OCI-LY3 (cell line): ENCODE measurements at regions not wholly inside any gene's neighbourhood (a gene's known extent, or its start where the extent isn't known, plus 50 kb on each side); places are given as distances from the start of the nearest gene placed in this dataset.

Source experiments
- EZH2phosphoT487 ChIP-seq: fragments of 200-600 bp; shearing (Covaris generic); IDR thresholded peaks from 2 replicates; pipeline ENCODE4 v1.6.1; 2018; ENCODE audit warnings: antibody characterized with exemption, mixed run types, low read depth
- TF ChIP-seq, protein P1 (sequence below): fragments of 200-600, 300-600 bp; sonication (generic); IDR thresholded peaks from 2 replicates; pipeline ENCODE4 v1.5.1; 2014; ENCODE audit warnings: antibody characterized with exemption, low read length, low read depth

DNA sequence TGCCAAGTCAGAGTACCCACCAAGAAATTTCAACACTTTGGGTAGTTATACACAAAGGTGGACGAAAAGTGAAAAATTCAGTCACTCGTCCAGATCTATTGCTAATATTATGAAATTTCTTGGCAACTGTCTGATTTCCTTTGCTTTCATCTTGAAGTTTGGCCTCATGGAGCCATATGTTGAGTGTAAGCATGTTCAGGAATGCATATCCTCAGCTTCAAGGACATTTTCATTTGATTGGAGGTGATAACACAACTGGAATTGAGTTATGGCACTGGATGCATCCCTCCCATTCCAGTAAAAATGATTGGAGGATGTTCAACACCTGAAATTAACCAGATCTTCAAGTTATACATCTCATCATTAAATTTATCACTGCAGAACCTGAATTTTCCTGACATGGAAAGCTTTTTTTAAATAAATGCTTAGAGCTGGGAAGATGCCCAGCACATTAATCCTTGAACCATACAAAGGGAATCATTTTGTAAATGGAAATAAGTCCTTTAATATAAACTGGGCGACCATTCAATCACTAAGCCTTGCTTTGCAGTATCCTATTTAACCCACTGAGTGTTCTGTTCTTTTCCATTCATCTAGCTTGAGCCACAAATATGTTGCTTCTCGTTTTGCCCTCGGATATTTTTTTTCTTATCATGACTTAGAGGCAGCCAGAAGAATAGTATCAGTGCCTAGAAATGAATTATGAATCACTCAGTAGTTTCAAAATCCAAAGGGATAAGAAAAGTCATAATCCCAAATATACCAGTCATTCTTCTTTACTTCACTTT, 273.7 kb upstream of the PIK3R1 start:
- TF ChIP-seq, protein P1, sequence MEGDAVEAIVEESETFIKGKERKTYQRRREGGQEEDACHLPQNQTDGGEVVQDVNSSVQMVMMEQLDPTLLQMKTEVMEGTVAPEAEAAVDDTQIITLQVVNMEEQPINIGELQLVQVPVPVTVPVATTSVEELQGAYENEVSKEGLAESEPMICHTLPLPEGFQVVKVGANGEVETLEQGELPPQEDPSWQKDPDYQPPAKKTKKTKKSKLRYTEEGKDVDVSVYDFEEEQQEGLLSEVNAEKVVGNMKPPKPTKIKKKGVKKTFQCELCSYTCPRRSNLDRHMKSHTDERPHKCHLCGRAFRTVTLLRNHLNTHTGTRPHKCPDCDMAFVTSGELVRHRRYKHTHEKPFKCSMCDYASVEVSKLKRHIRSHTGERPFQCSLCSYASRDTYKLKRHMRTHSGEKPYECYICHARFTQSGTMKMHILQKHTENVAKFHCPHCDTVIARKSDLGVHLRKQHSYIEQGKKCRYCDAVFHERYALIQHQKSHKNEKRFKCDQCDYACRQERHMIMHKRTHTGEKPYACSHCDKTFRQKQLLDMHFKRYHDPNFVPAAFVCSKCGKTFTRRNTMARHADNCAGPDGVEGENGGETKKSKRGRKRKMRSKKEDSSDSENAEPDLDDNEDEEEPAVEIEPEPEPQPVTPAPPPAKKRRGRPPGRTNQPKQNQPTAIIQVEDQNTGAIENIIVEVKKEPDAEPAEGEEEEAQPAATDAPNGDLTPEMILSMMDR = no peak
- no peak for TF ChIP-seq EZH2phosphoT487
